HG03064 (cell line): ENCODE measurements at regions not wholly inside any gene's neighbourhood (a gene's known extent, or its start where the extent isn't known, plus 50 kb on each side); places are given as distances from the start of the nearest gene placed in this dataset.

Source experiments
- ATAC-seq: cut with Tn5 transposase; IDR thresholded peaks from one replicate; pipeline ENCODE4 v1.9.1; 2021; ENCODE audit warnings: low read depth; ENCODE audit not compliant: unreplicated experiment

- no peak for ATAC-seq
These were observed 184.2 kb downstream of the NR2F2 start for GRCh38 chr15:96514607-96515285.

GRCh38 chr15:96515371-96515770 lies 184.9 kb downstream of the NR2F2 start:
- ATAC-seq = no peak

- ATAC-seq = no peak
These were observed 190.9 kb downstream of the NR2F2 start for GRCh38 chr15:96521386-96521785.

- no peak for ATAC-seq
These were observed 194.3 kb downstream of the NR2F2 start for GRCh38 chr15:96524676-96525417.

GRCh38 chr15:96535148-96535547 lies 204.6 kb downstream of the NR2F2 start:
- ATAC-seq = no peak

GRCh38 chr15:96538491-96538890 lies 208.0 kb downstream of the NR2F2 start:
- ATAC-seq = no peak

GRCh38 chr15:96540283-96540682 lies 209.8 kb downstream of the NR2F2 start:
- ATAC-seq = no peak

- no peak for ATAC-seq
These were observed 211.8 kb downstream of the NR2F2 start for GRCh38 chr15:96542130-96542770.

- no peak for ATAC-seq
These were observed 213.8 kb downstream of the NR2F2 start for GRCh38 chr15:96544162-96544756.

GRCh38 chr15:96549136-96549535 lies 218.6 kb downstream of the NR2F2 start:
- ATAC-seq = no peak

GRCh38 chr15:96551196-96551595 lies 220.7 kb downstream of the NR2F2 start:
- no peak for ATAC-seq

GRCh38 chr15:96551722-96552121 lies 221.2 kb downstream of the NR2F2 start:
- ATAC-seq = no peak

- no peak for ATAC-seq
These were observed 222.5 kb downstream of the NR2F2 start for GRCh38 chr15:96553006-96553405.

- ATAC-seq = no peak
These were observed 223.0 kb downstream of the NR2F2 start for GRCh38 chr15:96553451-96553850.

GRCh38 chr15:96553931-96554330 lies 223.4 kb downstream of the NR2F2 start:
- ATAC-seq = no peak

GRCh38 chr15:96554541-96554940 lies 224.0 kb downstream of the NR2F2 start:
- no peak for ATAC-seq

- ATAC-seq = no peak
These were observed 228.6 kb downstream of the NR2F2 start for GRCh38 chr15:96559087-96559486.

GRCh38 chr15:96559631-96560030 lies 229.1 kb downstream of the NR2F2 start:
- ATAC-seq = no peak

GRCh38 chr15:96560246-96560895 lies 229.9 kb downstream of the NR2F2 start:
- ATAC-seq = no peak

GRCh38 chr15:96561593-96561992 lies 231.1 kb downstream of the NR2F2 start:
- no peak for ATAC-seq

GRCh38 chr15:96564546-96564945 lies 234.0 kb downstream of the NR2F2 start:
- no peak for ATAC-seq
